ENCODE measurements at regions not wholly inside any gene's neighbourhood (a gene's known extent, or its start where the extent isn't known, plus 50 kb on each side); places are given as distances from the start of the nearest gene placed in this dataset.

- TF ChIP-seq POLR2A (IDR thresholded peaks at IDR 0.05) (no peak), CTCF (IDR thresholded peaks at IDR 0.05) (no peak)
Observed at GRCh38 chr10:78712147-78712546, 356.6 kb upstream of the ZMIZ1 start.

Data from testis (tissue), 2 donors.